ENCODE measurements at regions not wholly inside any gene's neighbourhood (a gene's known extent, or its start where the extent isn't known, plus 50 kb on each side); places are given as distances from the start of the nearest gene placed in this dataset.

DNA sequence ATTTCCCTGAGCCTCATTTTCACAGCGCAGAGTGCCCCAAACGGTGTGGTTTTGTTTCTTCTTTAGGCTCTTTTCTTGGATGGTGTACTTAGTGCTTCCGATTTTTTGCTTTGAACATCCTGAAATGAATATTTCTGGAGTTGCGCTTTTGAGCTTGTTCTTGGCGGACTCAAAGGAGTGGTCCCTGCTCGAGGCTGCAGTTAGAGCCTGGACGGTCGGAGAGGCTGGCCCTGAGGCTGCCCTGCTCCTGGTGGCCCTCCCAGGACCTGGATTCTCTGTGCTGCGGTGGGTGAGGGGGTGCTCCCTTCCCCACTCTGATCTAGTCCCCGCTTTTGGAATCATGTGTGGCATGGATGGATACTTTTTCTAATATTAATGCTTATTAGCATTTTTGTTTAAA lies 291.8 kb upstream of the IRX4 start:
- no peak for DNase-seq (ENCODE audit: low read depth)

DNA sequence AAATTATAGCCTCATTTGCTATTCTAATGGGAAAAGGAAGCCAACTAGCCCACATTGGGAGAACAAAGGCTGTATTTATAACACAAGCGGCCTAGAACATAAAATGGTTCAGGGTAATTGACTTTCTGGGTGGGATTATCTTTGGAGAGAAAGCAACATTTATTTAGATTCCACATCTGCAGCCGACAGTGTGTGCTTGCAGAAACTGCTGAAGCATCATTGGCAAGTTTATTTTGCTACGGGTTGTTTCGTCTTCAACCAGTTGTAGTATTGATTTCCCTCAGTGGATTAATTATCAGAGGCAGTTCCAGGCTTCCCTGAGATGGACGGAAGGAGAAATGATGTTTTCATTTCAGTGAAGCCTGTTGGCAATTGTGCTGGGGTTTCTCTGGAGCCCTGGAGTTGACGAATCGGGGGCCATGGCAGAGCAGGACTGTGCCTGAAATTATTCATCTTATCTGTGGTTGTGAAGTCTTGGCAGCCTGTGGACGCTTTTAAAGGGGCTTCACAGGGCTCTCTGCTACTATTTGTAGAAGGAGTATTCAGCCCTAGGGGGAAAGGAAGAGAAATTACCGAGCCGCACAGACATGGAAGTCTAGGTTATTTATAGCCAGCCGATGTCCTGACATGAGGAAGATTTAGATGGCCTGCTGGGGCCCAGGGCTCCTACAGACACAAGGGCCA lies 290.6 kb upstream of the IRX4 start:
- DNase-seq (ENCODE audit: low read depth), result no peak

DNA sequence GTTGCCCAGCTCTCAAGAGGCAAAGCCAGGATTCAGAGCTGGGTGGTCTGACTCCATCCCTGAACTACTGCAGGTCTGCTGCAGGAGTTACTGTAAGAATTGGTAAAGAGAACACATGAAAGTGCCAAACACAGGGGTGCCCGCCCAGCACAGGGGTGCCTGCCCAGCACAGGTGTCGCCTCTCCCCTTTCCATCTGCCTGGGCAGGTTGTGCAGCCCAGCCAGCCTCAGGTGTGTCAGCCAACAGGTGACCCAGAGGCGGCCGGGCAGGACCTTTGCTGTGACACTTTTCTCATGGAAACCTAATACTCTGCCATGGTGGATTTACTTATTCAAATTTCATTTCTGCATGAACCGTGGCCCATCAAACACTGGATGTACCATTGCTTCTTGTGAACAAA lies 289.7 kb upstream of the IRX4 start:
- DNase-seq (ENCODE audit: low read depth), result no peak

DNA sequence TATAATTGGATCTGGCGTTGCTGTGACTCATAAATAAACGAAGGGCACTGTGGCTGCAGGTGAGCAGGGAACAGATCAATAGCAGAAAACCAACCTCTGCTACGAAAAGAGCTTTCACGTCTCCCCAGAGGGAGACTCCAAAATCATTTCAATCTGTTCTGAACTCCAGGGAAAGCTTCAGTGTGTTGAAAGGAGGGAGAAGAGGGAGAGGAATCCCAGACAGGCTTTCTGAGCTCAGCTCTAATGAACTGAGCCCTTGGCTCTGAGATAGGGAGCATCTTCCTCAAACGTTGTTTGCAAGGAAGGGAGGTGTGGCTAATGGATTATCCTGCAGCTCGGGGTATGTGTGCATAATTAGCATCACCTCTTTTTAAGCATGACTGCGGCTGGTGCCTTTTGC lies 288.0 kb upstream of the IRX4 start:
- DNase-seq (ENCODE audit: low read depth), result no peak

DNA sequence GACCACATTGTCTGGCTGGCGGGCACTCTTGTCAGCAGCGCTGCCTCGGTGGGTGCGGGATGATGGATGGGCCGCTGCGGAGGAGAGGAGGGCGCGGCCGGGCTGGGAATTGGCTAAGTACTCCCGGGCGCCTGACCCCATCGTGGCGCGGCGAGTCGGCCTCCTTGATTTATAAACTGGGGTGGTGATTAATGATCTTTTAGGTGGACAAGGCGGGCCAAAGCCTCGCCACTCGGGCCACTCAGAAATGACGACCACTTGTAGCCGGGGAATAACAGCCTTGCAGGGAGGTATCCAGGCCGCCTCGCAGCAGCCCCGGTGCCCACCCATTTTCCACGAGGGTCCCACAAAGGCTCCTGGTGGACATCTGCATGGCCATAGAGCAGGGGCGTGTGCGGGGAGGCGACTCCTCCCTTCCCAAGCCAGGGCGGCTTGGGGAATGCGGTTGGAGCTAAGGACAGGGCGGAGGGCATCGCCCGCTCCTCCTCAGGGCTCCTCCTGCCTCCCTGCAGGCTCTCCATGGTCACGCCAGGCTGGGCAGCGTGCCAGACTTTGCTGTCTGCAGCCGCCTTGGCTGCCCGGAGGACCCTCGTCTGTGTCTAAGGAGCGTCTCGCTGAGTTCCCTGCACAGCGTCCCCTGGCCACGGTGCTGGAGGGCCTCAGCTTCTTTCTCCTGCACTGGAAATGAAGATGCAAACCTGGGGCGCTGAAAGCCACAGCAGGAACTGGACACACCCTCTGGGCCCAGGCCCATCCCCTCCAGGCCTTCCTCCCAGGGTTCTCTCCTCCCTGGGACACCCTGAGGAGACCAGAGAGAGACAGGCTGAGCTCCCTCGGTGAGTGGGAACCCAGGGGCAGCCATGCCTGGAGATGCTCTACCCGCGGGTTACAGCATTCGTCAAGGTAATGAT lies 287.4 kb upstream of the IRX4 start:
- DNase-seq (ENCODE audit: low read depth), result no peak

DNA sequence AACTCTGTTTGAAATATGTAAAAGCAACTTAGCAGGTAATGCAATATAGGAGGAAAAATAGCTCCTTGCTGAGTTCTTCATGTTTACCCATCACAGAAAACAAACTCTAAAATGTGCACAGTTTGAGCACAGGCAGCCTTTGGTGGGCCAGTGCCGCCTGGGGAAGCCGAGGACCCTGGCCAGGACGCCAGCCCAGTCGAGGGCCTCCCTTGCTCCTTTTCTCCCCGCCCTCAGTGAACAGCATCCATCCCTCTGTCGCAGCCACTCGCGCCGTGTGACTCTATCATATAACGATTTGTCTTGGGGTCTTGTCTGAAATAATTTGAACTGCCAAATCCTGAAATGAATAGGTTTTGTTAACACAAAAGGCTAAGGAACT lies 286.7 kb upstream of the IRX4 start:
- no peak for DNase-seq (ENCODE audit: low read depth)

DNA sequence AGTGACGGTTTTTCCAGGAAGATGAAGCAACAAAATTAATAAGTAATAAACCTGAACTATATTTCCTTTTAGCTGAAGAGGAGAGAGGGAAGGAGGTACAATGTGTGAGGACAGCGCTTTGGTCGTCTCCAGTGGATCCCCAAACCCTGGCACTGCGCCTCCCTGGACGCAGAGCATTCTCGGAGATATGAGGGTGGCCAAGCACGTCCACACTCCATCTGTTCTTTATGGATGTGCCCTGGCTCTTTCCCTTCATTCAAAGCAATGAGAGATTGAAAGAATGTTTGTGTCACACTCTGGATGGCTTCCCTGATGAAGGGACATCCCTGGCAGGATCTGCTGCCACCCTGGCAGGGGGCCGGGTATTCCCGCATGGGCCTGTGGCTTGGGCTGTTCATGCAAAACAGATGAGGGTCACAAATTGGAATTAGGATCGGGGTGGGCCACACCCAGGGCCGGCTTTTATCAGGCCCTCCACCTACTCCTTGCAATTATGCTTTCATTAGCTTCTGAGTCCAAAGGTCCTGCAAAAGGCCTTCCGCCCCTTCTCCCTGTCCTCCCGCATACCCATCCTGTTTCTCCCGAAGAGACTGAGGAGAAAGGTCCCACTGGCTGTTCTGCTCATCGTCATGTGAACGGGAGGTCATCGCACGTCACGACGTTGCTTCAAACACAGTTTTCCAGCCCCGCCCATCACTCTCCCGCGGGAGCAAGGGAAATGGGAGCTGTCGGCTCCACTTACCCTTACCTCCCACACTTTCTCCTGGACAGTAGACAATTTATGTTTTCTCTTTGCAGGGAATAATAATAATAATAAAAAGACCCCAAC lies 286.1 kb upstream of the IRX4 start:
- DNase-seq (ENCODE audit: low read depth), result no peak

DNA sequence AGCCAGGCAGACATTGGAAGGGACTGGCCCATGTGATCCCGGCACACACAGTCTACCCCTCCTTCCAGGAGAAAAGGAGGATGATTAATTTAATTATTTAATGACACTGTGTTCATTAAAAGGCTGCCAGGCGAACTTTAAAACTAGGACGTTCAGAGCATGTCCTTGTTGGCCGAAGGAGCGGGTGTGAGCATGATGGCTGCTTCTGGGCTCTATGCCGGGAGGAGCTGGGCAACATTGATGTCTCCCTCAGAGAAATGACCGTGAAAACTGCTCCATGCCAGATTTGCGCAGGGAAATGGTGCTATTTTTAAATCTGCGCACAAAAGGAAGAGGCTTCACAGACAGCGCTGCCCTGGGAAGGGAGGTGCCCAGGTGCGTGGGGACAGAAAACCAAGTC lies 284.9 kb upstream of the IRX4 start:
- no peak for DNase-seq (ENCODE audit: low read depth)

DNA sequence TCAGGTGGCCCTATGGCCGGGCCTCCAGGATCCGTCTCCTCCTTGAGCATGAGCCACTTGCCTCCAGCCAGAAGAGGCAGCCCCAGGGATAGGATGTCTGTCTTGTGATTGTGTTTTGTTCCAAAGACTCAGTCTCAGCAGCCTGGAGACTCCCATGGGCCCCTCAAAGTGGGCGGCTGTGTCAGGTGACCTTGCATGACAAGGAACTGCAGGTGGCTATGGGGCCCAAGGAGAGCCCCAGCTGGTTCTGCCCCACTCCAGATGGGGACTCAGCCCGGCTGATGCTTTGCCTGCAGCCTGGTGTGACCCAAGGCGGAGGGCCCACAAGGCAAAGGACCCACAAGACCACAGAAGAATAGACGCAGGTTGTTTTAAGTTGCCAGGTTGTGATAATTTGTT lies 284.3 kb upstream of the IRX4 start:
- DNase-seq (ENCODE audit: low read depth), result no peak

DNA sequence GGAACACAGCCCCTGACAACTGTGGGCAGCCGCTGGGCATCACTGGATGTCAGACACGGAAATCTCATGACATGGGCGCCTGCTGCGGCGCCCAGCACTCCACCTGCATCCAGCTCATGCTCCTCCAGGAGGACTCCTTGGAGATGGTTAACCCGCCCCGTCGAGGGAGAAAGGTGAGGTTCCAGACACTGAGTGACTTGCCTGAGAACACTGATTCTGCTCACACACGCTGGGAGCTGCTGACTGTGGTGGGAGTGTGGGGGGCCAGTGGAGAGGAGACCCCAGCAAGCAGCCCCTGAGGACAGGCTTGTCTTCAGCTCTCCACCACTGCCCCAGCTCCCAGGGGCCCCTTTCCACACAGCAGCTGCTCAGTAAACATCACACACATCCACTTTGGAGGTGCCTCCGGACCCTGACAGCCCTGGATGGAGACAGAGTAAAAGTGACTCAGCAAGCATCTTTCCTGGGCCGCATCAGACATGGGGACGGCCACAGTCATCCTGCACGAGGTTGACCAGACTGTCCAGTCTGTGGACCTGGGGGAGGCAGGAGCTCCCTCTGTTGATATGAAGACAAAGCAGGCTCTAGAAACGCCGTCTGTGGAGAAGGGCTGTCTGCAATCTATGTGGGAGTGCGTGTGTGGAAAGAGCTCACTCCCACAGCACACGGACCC lies 283.7 kb upstream of the IRX4 start:
- DNase-seq (ENCODE audit: low read depth), result no peak

DNA sequence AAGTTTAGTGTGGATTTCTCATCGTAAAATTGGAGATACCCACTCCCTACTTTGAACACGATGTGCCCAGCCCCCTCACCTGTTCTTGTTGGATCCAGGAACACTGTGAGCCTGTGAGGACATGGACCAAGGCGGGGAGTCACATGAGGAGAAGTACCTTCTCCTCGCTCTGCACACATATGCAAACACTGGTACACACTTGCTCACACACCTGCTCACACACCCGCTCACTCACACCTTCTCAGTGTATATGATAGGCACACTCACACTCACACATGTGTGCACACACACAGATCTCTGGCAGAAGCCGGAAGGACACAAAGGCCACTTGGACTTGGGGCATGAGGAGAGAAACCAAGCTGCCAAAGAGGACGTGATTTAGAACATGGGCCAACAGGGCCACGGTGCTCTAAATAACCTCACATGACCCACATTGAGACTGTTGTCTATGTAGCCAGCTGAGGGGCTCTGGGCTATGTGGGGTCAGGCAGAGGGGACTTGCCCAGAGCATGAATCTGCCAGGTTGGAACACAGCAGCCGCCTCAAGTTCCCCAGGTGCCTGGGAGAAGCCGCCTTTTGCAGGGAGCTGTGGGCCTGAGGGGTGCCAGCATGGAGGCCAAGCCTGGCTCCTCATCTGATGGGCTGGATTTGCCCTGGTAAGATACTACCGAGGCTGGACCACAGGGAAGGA lies 283.0 kb upstream of the IRX4 start:
- no peak for DNase-seq (ENCODE audit: low read depth)

DNA sequence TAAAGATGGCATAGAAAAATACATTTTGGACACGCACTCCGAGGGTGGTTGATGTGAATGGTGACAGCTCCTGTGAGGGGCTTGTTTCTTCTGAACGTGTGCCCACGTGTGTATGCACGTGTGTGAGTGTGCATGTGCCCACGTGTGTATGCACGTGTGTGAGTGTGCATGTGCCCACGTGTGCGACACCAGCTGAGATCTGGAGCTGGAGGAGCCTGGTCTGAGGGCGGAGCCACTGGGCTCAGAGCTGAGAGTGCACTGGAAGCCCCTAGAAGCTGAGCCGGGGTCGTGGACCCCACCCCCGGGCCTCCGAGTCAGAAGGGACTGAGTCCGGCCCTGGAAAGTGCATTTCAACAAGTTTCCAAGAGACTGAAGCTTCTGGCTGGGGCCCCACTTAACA lies 282.5 kb upstream of the IRX4 start:
- DNase-seq (ENCODE audit: low read depth), result no peak

DNA sequence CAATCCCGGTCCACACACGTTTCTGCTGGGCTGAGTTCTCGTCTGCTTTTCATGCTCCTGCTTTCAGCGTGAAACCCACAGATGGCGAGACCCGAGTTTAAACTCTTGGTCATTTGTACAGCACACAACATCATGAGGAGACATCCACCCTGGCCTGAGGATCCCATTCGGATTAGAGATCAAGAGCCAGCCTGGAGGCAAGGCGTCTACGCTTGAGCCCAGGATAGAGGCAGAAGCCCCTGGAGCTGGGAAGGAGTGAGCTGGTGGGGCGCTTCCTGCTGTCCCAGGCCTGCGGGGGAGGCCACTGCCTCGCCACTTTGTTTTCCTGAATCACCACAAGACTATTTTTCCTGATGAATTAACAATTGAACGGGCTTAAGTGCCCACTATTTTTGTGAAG lies 281.9 kb upstream of the IRX4 start:
- no peak for DNase-seq (ENCODE audit: low read depth)

DNA sequence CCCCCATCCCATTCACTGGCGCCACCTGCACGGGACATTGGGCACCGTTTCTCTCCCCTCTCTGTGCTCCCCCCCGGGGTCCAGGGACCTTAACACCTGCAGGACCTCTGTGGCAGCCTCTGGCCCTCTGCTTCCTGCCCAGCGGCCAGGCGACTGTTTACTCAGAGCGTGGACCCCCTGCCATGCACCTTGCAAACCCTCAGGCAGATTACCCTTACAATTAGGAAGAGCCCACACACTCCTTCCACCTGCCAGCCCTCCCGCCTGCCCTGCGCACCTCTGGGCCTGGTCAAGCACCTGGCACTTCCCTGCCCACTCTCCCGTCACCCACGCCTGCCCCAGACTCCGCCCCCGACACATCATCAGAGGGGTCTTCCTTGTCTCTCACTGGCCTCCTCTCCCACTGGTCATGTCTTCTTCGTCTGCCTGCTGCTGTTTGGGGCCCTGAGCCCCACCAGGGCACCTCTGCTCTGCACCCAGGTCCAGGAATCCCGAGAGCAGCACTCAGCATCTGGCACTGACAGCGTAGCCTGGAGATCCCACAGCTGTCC lies 281.3 kb upstream of the IRX4 start:
- DNase-seq (ENCODE audit: low read depth), result no peak

DNA sequence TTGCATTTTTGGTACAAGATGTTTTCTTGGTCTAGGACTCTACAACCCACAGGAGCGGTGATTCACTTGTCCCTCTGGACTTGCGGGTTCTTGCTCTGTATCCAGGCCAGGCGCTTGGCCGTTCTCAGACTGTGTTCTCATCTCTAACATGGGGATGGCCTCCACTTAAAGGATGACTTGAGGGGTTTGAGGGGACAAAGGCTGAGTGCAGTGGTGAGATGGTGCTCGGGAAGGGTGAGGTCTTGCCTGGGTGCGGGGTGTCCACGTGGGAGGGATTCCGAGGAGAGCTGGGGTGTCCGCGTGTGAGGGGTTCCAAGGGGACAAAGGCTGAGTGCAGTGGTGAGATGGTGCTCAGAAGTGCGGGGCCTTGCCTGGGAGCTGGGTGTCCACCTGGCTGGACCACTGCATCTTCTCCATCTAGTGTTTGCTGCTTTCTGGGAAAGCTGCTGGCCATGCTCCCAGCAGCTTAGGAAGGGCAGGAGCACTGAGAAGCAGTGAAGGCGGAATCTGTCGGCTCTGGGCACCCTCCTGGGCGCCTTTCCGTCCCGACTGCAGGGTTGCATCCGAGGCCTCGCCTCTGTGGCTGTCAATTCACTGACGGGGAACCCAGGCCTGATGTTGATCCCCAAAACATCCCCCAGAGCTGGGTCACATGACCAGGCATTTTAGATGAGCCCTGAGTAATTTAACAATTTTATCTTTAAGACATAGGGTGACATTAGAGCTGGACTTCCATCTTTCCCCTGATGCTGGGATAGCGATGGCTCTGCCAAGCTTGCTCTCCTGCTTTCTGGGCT lies 280.5 kb upstream of the IRX4 start:
- DNase-seq (ENCODE audit: low read depth), result no peak

DNA sequence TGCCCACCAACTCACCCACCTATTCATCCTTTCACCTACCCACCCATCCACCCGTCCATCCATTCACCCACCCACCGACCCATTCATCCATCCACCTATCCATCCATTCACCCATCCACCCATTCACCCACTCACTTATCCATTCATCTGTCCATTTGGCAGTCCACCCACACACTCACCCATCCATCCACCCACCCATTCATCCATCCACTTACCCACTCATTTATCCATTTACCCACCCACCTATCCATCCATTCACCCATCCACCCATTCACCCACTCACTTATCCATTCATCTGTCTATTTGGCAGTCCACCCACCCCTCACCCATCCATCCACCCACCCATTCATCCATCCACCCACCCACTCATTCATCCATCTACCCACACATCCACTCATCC lies 278.1 kb upstream of the IRX4 start:
- no peak for DNase-seq (ENCODE audit: low read depth)

DNA sequence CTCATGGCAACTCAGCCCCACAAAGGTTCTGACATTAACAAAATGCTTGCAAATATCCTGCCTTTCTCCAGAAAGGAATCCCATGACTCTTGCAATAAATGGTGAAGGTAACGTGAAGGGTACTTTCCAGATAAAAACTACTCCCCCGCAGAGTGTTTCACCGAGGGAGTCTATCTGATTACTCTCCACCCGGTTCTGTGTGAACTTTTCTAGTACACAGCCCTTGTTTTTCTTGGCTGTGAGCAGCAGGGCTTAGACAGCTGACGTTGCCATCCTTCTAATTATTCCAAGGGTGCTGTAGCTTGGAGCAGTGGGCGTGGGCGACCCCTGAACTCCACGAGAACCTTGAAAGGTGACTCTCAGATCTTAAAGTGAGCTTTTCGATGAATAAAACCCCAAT lies 276.0 kb upstream of the IRX4 start:
- DNase-seq (ENCODE audit: low read depth), result no peak

DNA sequence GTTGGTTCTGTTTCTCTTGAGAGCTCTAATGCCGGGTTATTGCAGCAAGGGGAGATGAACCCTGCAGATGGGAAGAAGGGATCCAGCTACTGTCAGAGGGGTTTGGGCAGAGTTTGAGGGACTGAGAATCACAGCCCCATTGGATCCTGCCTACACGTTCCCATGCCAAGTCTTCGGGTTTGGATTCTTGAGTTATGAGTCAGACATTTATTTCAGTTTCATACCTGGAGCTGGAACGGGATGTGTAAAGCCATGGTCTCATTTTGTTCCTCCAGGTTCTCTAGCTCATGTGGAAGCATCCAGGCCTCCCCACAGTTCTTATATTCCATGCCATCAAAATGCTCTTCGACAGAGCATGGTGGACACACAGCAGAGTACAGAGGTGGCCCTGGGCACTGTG lies 275.4 kb upstream of the IRX4 start:
- DNase-seq (ENCODE audit: low read depth), result no peak

DNA sequence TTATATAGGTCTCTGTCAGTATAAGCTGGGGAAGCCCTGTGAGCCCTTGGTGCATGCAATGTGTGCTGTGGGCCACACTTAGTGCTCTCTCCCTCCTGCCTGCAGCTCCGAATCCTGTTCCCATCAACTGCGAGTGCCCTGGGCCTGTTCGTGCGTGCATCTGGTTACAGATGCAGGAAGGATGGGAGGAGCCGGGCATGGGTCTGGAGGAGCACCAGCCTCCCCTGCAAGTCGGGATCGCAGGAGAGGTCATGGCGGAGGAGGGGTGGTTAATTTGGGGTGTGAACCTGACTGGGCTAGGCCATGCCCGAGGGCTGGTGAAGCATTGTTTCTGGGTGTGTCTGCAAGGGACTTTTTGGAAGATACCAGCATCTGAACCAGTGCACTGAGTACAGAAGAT lies 274.6 kb upstream of the IRX4 start:
- no peak for DNase-seq (ENCODE audit: low read depth)

All from myocyte (in vitro differentiated cells).